Renal pelvis (tissue), 1 donor: ENCODE measurements at regions not wholly inside any gene's neighbourhood (a gene's known extent, or its start where the extent isn't known, plus 50 kb on each side); places are given as distances from the start of the nearest gene placed in this dataset.
"Not testable (repeated sequence)": the region's sequence is repeated elsewhere in the genome, so short reads cannot be mapped to it uniquely, and the experiment has no call there.

Experiments used
- DNase-seq: peaks from one replicate; pipeline ENCODE4 v3.0.0-alpha.2; 2013

- no peak for DNase-seq
These were observed 65.4 kb upstream of the ANKRD55 start for GRCh38 chr5:56298336-56299090.

GRCh38 chr5:56297851-56298250 lies 64.7 kb upstream of the ANKRD55 start:
- DNase-seq, result no peak

GRCh38 chr5:56295311-56295710 lies 62.2 kb upstream of the ANKRD55 start:
- DNase-seq, result not testable (repeated sequence)

GRCh38 chr5:56294354-56294753 lies 61.2 kb upstream of the ANKRD55 start:
- DNase-seq, result no peak

GRCh38 chr5:56292874-56293273 lies 59.7 kb upstream of the ANKRD55 start:
- DNase-seq, result not testable (repeated sequence)

GRCh38 chr5:56291661-56292374 lies 58.7 kb upstream of the ANKRD55 start:
- DNase-seq, result no peak

- no peak for DNase-seq
These were observed 58.0 kb upstream of the ANKRD55 start for GRCh38 chr5:56291079-56291643.

- no peak for DNase-seq
These were observed 57.4 kb upstream of the ANKRD55 start for GRCh38 chr5:56290378-56291078.

- no peak for DNase-seq
These were observed 56.5 kb upstream of the ANKRD55 start for GRCh38 chr5:56289602-56289987.

- no peak for DNase-seq
These were observed 55.9 kb upstream of the ANKRD55 start for GRCh38 chr5:56288873-56289601.

GRCh38 chr5:56286015-56286884 lies 53.1 kb upstream of the ANKRD55 start:
- no peak for DNase-seq

- DNase-seq, result no peak
These were observed 49.8 kb upstream of the ANKRD55 start for GRCh38 chr5:56282951-56283350.
